Stimulated activated effector memory CD8-positive, alpha-beta T cell treated with anti-CD3 and anti-CD28 coated beads, Interleukin-12 subunit alpha, Interleukin-12 subunit beta, amount 100 ng/mL, for 72 hours (primary cell): ENCODE measurements at regions not wholly inside any gene's neighbourhood (a gene's known extent, or its start where the extent isn't known, plus 50 kb on each side); places are given as distances from the start of the nearest gene placed in this dataset.

Source experiments
- ATAC-seq: fragments of 150-1000 bp; cut with Tn5 transposase; 2 replicates; pipeline ENCODE4 v1.10.0; 2021
- DNase-seq, 2 donors: peaks; one replicate each; pipeline ENCODE4 v3.0.0; 2021 to 2022; ENCODE audit warnings: low spot score in 2 of 2
- H3K27ac Mint-ChIP-seq: one replicate; pipeline ENCODE4 v1.8.0; 2022; ENCODE audit warnings: mild to moderate bottlenecking, mixed read lengths
- H3K36me3 Mint-ChIP-seq: one replicate; pipeline ENCODE4 v1.8.0; 2022; ENCODE audit warnings: mild to moderate bottlenecking, mixed read lengths
- H3K4me1 Mint-ChIP-seq: one replicate; pipeline ENCODE4 v1.8.0; 2022; ENCODE audit warnings: mixed read lengths
- H3K4me3 Mint-ChIP-seq: one replicate; pipeline ENCODE4 v1.8.0; 2022; ENCODE audit warnings: mild to moderate bottlenecking, mixed read lengths
- H3K9me3 Mint-ChIP-seq: one replicate; pipeline ENCODE4 v1.8.0; 2022; ENCODE audit warnings: mixed read lengths

GRCh38 chr13:34349091-34349722, 531.3 kb downstream of the RFC3 start:
- Mint-ChIP-seq H3K36me3 (no peaks in the 10 kb centered on the region), H3K4me3 (no peak overlapping the region), H3K9me3 (peaks cover 9% of the 10 kb centered on the region), H3K4me1 (no peaks in the 10 kb centered on the region), H3K27ac (no peak overlapping the region)
- ATAC-seq: no peak
- no peak for DNase-seq

GRCh38 chr13:34350671-34351070, 532.7 kb downstream of the RFC3 start:
- Mint-ChIP-seq H3K27ac (no peak overlapping the region), H3K4me3 (no peak overlapping the region), H3K9me3 (peaks cover 13% of the 10 kb centered on the region), H3K4me1 (no peaks in the 10 kb centered on the region), H3K36me3 (no peaks in the 10 kb centered on the region)
- ATAC-seq (no peak), DNase-seq (no peak)

GRCh38 chr13:34351134-34351533, 533.2 kb downstream of the RFC3 start:
- Mint-ChIP-seq H3K36me3 (no peaks in the 10 kb centered on the region), H3K4me3 (no peak overlapping the region), H3K27ac (no peak overlapping the region), H3K4me1 (no peaks in the 10 kb centered on the region), H3K9me3 (peaks cover 13% of the 10 kb centered on the region)
- DNase-seq (no peak), ATAC-seq (no peak)

- ATAC-seq (no peak), DNase-seq (no peak)
- Mint-ChIP-seq H3K36me3 (no peaks in the 10 kb centered on the region), H3K4me3 (no peak overlapping the region), H3K9me3 (peaks cover 13% of the 10 kb centered on the region), H3K4me1 (no peaks in the 10 kb centered on the region), H3K27ac (no peak overlapping the region)
Measured at GRCh38 chr13:34352958-34353357, 535.0 kb downstream of the RFC3 start.

GRCh38 chr13:34356686-34357434, 538.9 kb downstream of the RFC3 start:
- no peak overlapping the region for H3K27ac Mint-ChIP-seq
- no peaks in the 10 kb centered on the region for H3K4me1 Mint-ChIP-seq
- no peak overlapping the region for H3K4me3 Mint-ChIP-seq
- DNase-seq: no peak
- no peaks in the 10 kb centered on the region for H3K36me3 Mint-ChIP-seq
- peaks cover 6% of the 10 kb centered on the region for H3K9me3 Mint-ChIP-seq
- no peak for ATAC-seq

- Mint-ChIP-seq H3K9me3 (peaks cover 6% of the 10 kb centered on the region), H3K4me3 (no peak overlapping the region), H3K4me1 (no peaks in the 10 kb centered on the region), H3K36me3 (no peaks in the 10 kb centered on the region), H3K27ac (no peak overlapping the region)
- DNase-seq: no peak
- ATAC-seq: no peak
Measured at GRCh38 chr13:34357435-34358232, 539.7 kb downstream of the RFC3 start.

GRCh38 chr13:34358811-34359513, 541.0 kb downstream of the RFC3 start:
- no peaks in the 10 kb centered on the region for H3K36me3 Mint-ChIP-seq
- no peaks in the 10 kb centered on the region for H3K4me1 Mint-ChIP-seq
- H3K4me3 Mint-ChIP-seq: no peak overlapping the region
- ATAC-seq (no peak), DNase-seq (no peak)
- H3K27ac Mint-ChIP-seq: no peak overlapping the region
- H3K9me3 Mint-ChIP-seq: peaks cover 6% of the 10 kb centered on the region

GRCh38 chr13:34360702-34361101, 542.8 kb downstream of the RFC3 start:
- no peak overlapping the region for H3K27ac Mint-ChIP-seq
- no peak for ATAC-seq
- H3K36me3 Mint-ChIP-seq: no peaks in the 10 kb centered on the region
- no peak for DNase-seq
- no peaks in the 10 kb centered on the region for H3K4me1 Mint-ChIP-seq
- no peaks in the 10 kb centered on the region for H3K9me3 Mint-ChIP-seq
- H3K4me3 Mint-ChIP-seq: no peak overlapping the region

- Mint-ChIP-seq H3K4me3 (no peak overlapping the region), H3K27ac (no peak overlapping the region), H3K9me3 (peaks cover 2% of the 10 kb centered on the region), H3K36me3 (no peaks in the 10 kb centered on the region), H3K4me1 (no peaks in the 10 kb centered on the region)
- ATAC-seq (no peak), DNase-seq (no peak)
Measured at GRCh38 chr13:34361560-34361959, 543.6 kb downstream of the RFC3 start.

GRCh38 chr13:34363266-34363665, 545.3 kb downstream of the RFC3 start:
- H3K9me3 Mint-ChIP-seq: peaks cover 2% of the 10 kb centered on the region
- no peak overlapping the region for H3K4me3 Mint-ChIP-seq
- DNase-seq: no peak
- H3K27ac Mint-ChIP-seq: no peak overlapping the region
- H3K4me1 Mint-ChIP-seq: no peaks in the 10 kb centered on the region
- no peaks in the 10 kb centered on the region for H3K36me3 Mint-ChIP-seq
- no peak for ATAC-seq

- H3K9me3 Mint-ChIP-seq: peaks cover 7% of the 10 kb centered on the region
- DNase-seq: no peak
- no peaks in the 10 kb centered on the region for H3K4me1 Mint-ChIP-seq
- no peak for ATAC-seq
- H3K4me3 Mint-ChIP-seq: no peak overlapping the region
- H3K36me3 Mint-ChIP-seq: no peaks in the 10 kb centered on the region
- H3K27ac Mint-ChIP-seq: no peak overlapping the region
Measured at GRCh38 chr13:34364633-34365032, 546.7 kb downstream of the RFC3 start.

- Mint-ChIP-seq H3K4me1 (no peaks in the 10 kb centered on the region), H3K4me3 (no peak overlapping the region), H3K27ac (no peak overlapping the region), H3K9me3 (peaks cover 7% of the 10 kb centered on the region), H3K36me3 (no peaks in the 10 kb centered on the region)
- no peak for DNase-seq
- ATAC-seq: no peak
Measured at GRCh38 chr13:34369931-34370330, 552.0 kb downstream of the RFC3 start.

GRCh38 chr13:34371108-34371507, 553.2 kb downstream of the RFC3 start:
- no peaks in the 10 kb centered on the region for H3K36me3 Mint-ChIP-seq
- H3K4me3 Mint-ChIP-seq: no peak overlapping the region
- no peaks in the 10 kb centered on the region for H3K4me1 Mint-ChIP-seq

GRCh38 chr13:34371645-34372395, 553.9 kb downstream of the RFC3 start:
- Mint-ChIP-seq H3K4me1 (no peaks in the 10 kb centered on the region), H3K27ac (no peak overlapping the region), H3K9me3 (peaks cover 8% of the 10 kb centered on the region), H3K4me3 (no peak overlapping the region), H3K36me3 (no peaks in the 10 kb centered on the region)
- no peak for ATAC-seq
- DNase-seq: no peak

More at GRCh38 chr13:34371108-34371507, 553.2 kb downstream of the RFC3 start:
- DNase-seq: no peak
- Mint-ChIP-seq H3K9me3 (peaks cover 7% of the 10 kb centered on the region), H3K27ac (no peak overlapping the region)
- no peak for ATAC-seq

GRCh38 chr13:34372581-34372980, 554.6 kb downstream of the RFC3 start:
- Mint-ChIP-seq H3K4me3 (no peak overlapping the region), H3K36me3 (no peaks in the 10 kb centered on the region), H3K9me3 (peaks cover 8% of the 10 kb centered on the region), H3K4me1 (no peaks in the 10 kb centered on the region), H3K27ac (no peak overlapping the region)
- no peak for DNase-seq
- no peak for ATAC-seq
